ENCODE measurements at regions not wholly inside any gene's neighbourhood (a gene's known extent, or its start where the extent isn't known, plus 50 kb on each side); places are given as distances from the start of the nearest gene placed in this dataset.
"Not testable (repeated sequence)": the region's sequence is repeated elsewhere in the genome, so short reads cannot be mapped to it uniquely, and the experiment has no call there.

- whole genome bisulfite sequencing = 87% methylated on average over 5 of the region's 5 CpGs
- intact Hi-C loops (cut with DNase I) = no loop called here
- no peaks in the 10 kb centered on the region for H3K27me3 ChIP-seq
- H3K4me3 ChIP-seq = no peak overlapping the region
- no peaks in the 10 kb centered on the region for H3K36me3 ChIP-seq
- peaks cover 0 to 9% (median 0%) of the 10 kb centered on the region in 4 donors for H3K4me1 ChIP-seq
- no peak overlapping the region for H3K27ac ChIP-seq (replicated peaks in 1 of 4)
- H3K9me3 ChIP-seq = no peaks in the 10 kb centered on the region
- TF ChIP-seq EP300 (IDR thresholded peaks at IDR 0.05) (no peak), CTCF (IDR thresholded peaks at IDR 0.05) (no peak), POLR2A (IDR thresholded peaks at IDR 0.05; ENCODE audit: low read depth) (no peak), POLR2AphosphoS5 (IDR thresholded peaks at IDR 0.05) (no peak)
- no peak for DNase-seq (ENCODE audit: extremely low spot score)
Observed at GRCh38 chr10:44278837-44279324, 106.0 kb downstream of the CXCL12 start.

- H3K27ac ChIP-seq (replicated peaks in 1 of 4); intact Hi-C loops (cut with DNase I); DNase-seq (ENCODE audit: extremely low spot score); H3K36me3 ChIP-seq; H3K27me3 ChIP-seq; H3K4me3 ChIP-seq: not testable (repeated sequence)
- Histone ChIP-seq H3K4me1 (peaks cover 2 to 10% (median 9%) of the 10 kb centered on the region in 4 donors), H3K9me3 (peaks cover 0 to 22% (median 5%) of the 10 kb centered on the region in 4 donors)
- 84% methylated on average over 5 of the region's 16 CpGs for WGBS
Observed at GRCh38 chr10:44268435-44268948, 116.4 kb downstream of the CXCL12 start.

- peaks cover 0 to 22% (median 5%) of the 10 kb centered on the region in 4 donors for H3K9me3 ChIP-seq
- TF ChIP-seq POLR2A (IDR thresholded peaks at IDR 0.05; ENCODE audit: low read depth) (no peak), CTCF (IDR thresholded peaks at IDR 0.05) (no peak), POLR2AphosphoS5 (IDR thresholded peaks at IDR 0.05) (no peak), EP300 (IDR thresholded peaks at IDR 0.05) (no peak)
- H3K27ac ChIP-seq (replicated peaks in 1 of 4) = no peak overlapping the region
- DNase-seq (ENCODE audit: extremely low spot score) = no peak
- no peaks in the 10 kb centered on the region for H3K27me3 ChIP-seq
- no peak overlapping the region for H3K4me3 ChIP-seq
- intact Hi-C loops (cut with DNase I) = no loop called here
- WGBS = 79% methylated on average over 3 of the region's 3 CpGs
- no peaks in the 10 kb centered on the region for H3K36me3 ChIP-seq
- peaks cover 6 to 20% (median 14%) of the 10 kb centered on the region in 4 donors for H3K4me1 ChIP-seq
Observed at GRCh38 chr10:44267007-44267406, 117.9 kb downstream of the CXCL12 start.

- H3K9me3 ChIP-seq = peaks cover 0 to 22% (median 5%) of the 10 kb centered on the region in 4 donors
- no peaks in the 10 kb centered on the region for H3K27me3 ChIP-seq
- peaks cover 12 to 30% (median 21%) of the 10 kb centered on the region in 4 donors for H3K4me1 ChIP-seq
- no peak overlapping the region for H3K4me3 ChIP-seq
- TF ChIP-seq CTCF (IDR thresholded peaks at IDR 0.05) = no peak
- no peak for TF ChIP-seq POLR2AphosphoS5 (IDR thresholded peaks at IDR 0.05)
- TF ChIP-seq POLR2A (IDR thresholded peaks at IDR 0.05; ENCODE audit: low read depth) = no peak
- TF ChIP-seq EP300 (IDR thresholded peaks at IDR 0.05) = no peak
- peak overlapping the region; percentile 24 to 66 (median 40) for H3K27ac ChIP-seq (replicated peaks in 1 of 4)
- intact Hi-C loops (cut with DNase I) = no loop called here
- H3K36me3 ChIP-seq = no peaks in the 10 kb centered on the region
- WGBS = 33% methylated on average over 4 of the region's 4 CpGs
- DNase-seq (ENCODE audit: extremely low spot score) = peak; percentile 84
Observed at GRCh38 chr10:44264244-44264643, 120.7 kb downstream of the CXCL12 start.

GRCh38 chr10:44263771-44264170 lies 121.1 kb downstream of the CXCL12 start:
- H3K27me3 ChIP-seq = no peaks in the 10 kb centered on the region
- intact Hi-C loops (cut with DNase I) = no loop called here
- H3K36me3 ChIP-seq = no peaks in the 10 kb centered on the region
- H3K4me3 ChIP-seq = no peak overlapping the region
- peak overlapping the region; percentile 24 to 66 (median 40) for H3K27ac ChIP-seq (replicated peaks in 1 of 4)
- H3K9me3 ChIP-seq = peaks cover 0 to 20% (median 5%) of the 10 kb centered on the region in 4 donors
- 51% methylated on average over 3 of the region's 3 CpGs for WGBS
- peaks cover 12 to 30% (median 21%) of the 10 kb centered on the region in 4 donors for H3K4me1 ChIP-seq
- no peak for TF ChIP-seq POLR2AphosphoS5 (IDR thresholded peaks at IDR 0.05)
- DNase-seq (ENCODE audit: extremely low spot score) = no peak
